ENCODE measurements at regions not wholly inside any gene's neighbourhood (a gene's known extent, or its start where the extent isn't known, plus 50 kb on each side); places are given as distances from the start of the nearest gene placed in this dataset.
A peak's percentile ranks its signal among the peaks of the same experiment; 100 is the strongest.

- TF ChIP-seq CTCF (IDR thresholded peaks at IDR 0.05): no peak
- no peak for TF ChIP-seq POLR2A (IDR thresholded peaks at IDR 0.05)
- TF ChIP-seq POLR2AphosphoS5 (IDR thresholded peaks at IDR 0.05; ENCODE audit: insufficient read depth in 1 of 2, low read depth in 1 of 2): peak in 1 of 2 donors; percentile 29
Measured at GRCh38 chr6:14713008-14713960, 532.6 kb upstream of the JARID2 start.
